ENCODE measurements at regions not wholly inside any gene's neighbourhood (a gene's known extent, or its start where the extent isn't known, plus 50 kb on each side); places are given as distances from the start of the nearest gene placed in this dataset.

DNA sequence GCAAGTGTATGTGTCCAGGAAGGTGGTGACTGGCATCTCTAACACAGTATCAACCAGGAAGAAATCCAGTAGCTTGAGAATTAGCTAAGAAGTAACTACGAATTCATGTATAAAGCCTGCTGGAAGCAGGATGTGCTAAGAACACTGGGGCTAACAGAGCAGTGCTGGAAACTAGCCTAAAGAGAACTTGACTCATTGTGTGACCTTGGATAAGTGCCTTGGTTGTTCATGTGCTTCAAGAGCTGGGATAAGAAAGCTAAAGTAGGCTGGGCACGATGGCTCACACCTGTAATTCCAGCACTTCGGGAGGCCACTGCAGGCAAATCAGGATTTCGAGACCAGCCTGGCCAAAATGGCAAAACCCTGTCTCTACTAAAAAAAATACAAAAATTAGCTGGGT is 186.9 kb downstream of the RRAGC start:
- TF ChIP-seq, protein P1, sequence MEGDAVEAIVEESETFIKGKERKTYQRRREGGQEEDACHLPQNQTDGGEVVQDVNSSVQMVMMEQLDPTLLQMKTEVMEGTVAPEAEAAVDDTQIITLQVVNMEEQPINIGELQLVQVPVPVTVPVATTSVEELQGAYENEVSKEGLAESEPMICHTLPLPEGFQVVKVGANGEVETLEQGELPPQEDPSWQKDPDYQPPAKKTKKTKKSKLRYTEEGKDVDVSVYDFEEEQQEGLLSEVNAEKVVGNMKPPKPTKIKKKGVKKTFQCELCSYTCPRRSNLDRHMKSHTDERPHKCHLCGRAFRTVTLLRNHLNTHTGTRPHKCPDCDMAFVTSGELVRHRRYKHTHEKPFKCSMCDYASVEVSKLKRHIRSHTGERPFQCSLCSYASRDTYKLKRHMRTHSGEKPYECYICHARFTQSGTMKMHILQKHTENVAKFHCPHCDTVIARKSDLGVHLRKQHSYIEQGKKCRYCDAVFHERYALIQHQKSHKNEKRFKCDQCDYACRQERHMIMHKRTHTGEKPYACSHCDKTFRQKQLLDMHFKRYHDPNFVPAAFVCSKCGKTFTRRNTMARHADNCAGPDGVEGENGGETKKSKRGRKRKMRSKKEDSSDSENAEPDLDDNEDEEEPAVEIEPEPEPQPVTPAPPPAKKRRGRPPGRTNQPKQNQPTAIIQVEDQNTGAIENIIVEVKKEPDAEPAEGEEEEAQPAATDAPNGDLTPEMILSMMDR (IDR thresholded peaks at IDR 0.05; ENCODE audit: low read length), result no peak
- no peak for TF ChIP-seq EZH2 (IDR thresholded peaks at IDR 0.05; ENCODE audit: borderline replicate concordance, low read length)

Data from OCI-LY1 (cell line).